NCI-H460 (cell line): ENCODE measurements at regions not wholly inside any gene's neighbourhood (a gene's known extent, or its start where the extent isn't known, plus 50 kb on each side); places are given as distances from the start of the nearest gene placed in this dataset.
A peak's percentile ranks its signal among the peaks of the same experiment; 100 is the strongest.
"Not testable (repeated sequence)": the region's sequence is repeated elsewhere in the genome, so short reads cannot be mapped to it uniquely, and the experiment has no call there.

ENCODE experiments used
- DNase-seq: peaks from one replicate; pipeline ENCODE4 v3.0.0-alpha.2; 2016; ENCODE audit warnings: low read depth; ENCODE audit errors: extremely low read depth

GRCh38 chrY:26491507-26491906, 869.6 kb downstream of the CDY1 start:
- not testable (repeated sequence) for DNase-seq

GRCh38 chrY:26521436-26521835, 899.5 kb downstream of the CDY1 start:
- not testable (repeated sequence) for DNase-seq

GRCh38 chrY:26555015-26555414, 933.1 kb downstream of the CDY1 start:
- no peak for DNase-seq

GRCh38 chrY:26562976-26563375, 941.1 kb downstream of the CDY1 start:
- peak; percentile 12 for DNase-seq
